SK-N-SH (cell line): ENCODE measurements at regions not wholly inside any gene's neighbourhood (a gene's known extent, or its start where the extent isn't known, plus 50 kb on each side); places are given as distances from the start of the nearest gene placed in this dataset.

Experiments used
- EP300 ChIP-seq, 2 experiments: IDR thresholded peaks; 2 replicates each; pipeline versions ENCODE4 v1.4.0 to v1.6.1; 2012; ENCODE audit warnings: borderline replicate concordance in 1 of 2, low read depth in 1 of 2, low read length in 1 of 2
- EZH2phosphoT487 ChIP-seq: fragments of 200-600 bp; sonication (generic); IDR thresholded peaks from 2 replicates; pipeline ENCODE4 v1.6.1; 2017; ENCODE audit warnings: low read depth, mixed run types, mild to moderate bottlenecking, antibody characterized with exemption, moderate library complexity, borderline replicate concordance
- GABPA ChIP-seq: IDR thresholded peaks from 2 replicates; pipeline ENCODE4 v1.4.0; 2012; ENCODE audit warnings: low read depth, mild to moderate bottlenecking
- MEF2A ChIP-seq: IDR thresholded peaks from 2 replicates; pipeline ENCODE4 v1.4.0; 2012; ENCODE audit warnings: low read depth, borderline replicate concordance
- RAD21 ChIP-seq: IDR thresholded peaks from 2 replicates; pipeline ENCODE4 v1.6.1; 2012; ENCODE audit warnings: mild to moderate bottlenecking, low read length
- RFX5 ChIP-seq: IDR thresholded peaks from 2 replicates; pipeline ENCODE4 v1.6.1; 2012; ENCODE audit warnings: mild to moderate bottlenecking, improper control_type of control experiment, low read length
- SIN3A ChIP-seq: IDR thresholded peaks from 2 replicates; pipeline ENCODE4 v1.6.1; 2012; ENCODE audit warnings: low read depth, mild to moderate bottlenecking, low read length, moderate library complexity, borderline replicate concordance
- TEAD4 ChIP-seq: IDR thresholded peaks from 2 replicates; pipeline ENCODE4 v1.4.0; 2012; ENCODE audit warnings: mild to moderate bottlenecking, borderline replicate concordance; ENCODE audit not compliant: insufficient read depth
- YY1 ChIP-seq: IDR thresholded peaks from 2 replicates; pipeline ENCODE4 v1.4.0; 2012; ENCODE audit warnings: low read depth, mild to moderate bottlenecking
- TF ChIP-seq, protein P1 (sequence below): IDR thresholded peaks from 2 replicates; pipeline ENCODE4 v1.4.0; 2012; ENCODE audit warnings: low read depth
- TF ChIP-seq, protein P2 (sequence below): fragments of 200-600 bp; sonication (generic); IDR thresholded peaks from 2 replicates; pipeline ENCODE4 v1.6.1; 2017; ENCODE audit warnings: antibody characterized with exemption, mild to moderate bottlenecking, moderate library complexity
- TF ChIP-seq, protein P3 (sequence below): IDR thresholded peaks from 2 replicates; pipeline ENCODE4 v1.6.1; 2012; ENCODE audit warnings: mild to moderate bottlenecking, low read depth, low read length, moderate library complexity
- TF ChIP-seq, protein P4 (sequence below): fragments of 150-350 bp; IDR thresholded peaks from 2 replicates; pipeline ENCODE4 v1.6.1; 2017; ENCODE audit warnings: antibody characterized with exemption, low read length, low read depth, borderline replicate concordance

DNA sequence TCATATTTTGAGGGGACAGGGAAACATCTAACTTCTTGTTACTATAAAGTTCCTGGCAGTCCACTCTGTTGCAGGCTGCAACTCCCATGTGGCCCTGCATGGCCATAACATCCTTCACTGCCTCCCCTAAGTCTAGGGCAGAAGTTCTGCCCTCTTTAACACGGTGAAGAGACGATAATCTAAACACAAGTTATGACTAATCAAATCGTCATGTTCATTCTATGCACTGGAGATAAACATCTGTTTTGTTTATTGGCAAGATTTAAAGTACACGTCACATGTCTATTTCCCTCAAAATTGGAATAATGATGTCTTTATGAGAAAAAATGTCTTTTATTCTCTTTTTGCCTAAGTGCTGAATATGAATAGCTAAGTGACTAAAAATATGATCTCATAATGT is 1629.4 kb downstream of the PCDH9 start:
- TF ChIP-seq, protein P1, sequence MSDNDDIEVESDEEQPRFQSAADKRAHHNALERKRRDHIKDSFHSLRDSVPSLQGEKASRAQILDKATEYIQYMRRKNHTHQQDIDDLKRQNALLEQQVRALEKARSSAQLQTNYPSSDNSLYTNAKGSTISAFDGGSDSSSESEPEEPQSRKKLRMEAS: no peak
- peak in 1 of 2 experiments; percentile 83; a peak in 2 of 4 replicates for TF ChIP-seq EP300 (IDR thresholded peaks at IDR 0.05; ENCODE audit: borderline replicate concordance in 1 of 2, low read depth in 1 of 2, low read length in 1 of 2)
- TF ChIP-seq, protein P2, sequence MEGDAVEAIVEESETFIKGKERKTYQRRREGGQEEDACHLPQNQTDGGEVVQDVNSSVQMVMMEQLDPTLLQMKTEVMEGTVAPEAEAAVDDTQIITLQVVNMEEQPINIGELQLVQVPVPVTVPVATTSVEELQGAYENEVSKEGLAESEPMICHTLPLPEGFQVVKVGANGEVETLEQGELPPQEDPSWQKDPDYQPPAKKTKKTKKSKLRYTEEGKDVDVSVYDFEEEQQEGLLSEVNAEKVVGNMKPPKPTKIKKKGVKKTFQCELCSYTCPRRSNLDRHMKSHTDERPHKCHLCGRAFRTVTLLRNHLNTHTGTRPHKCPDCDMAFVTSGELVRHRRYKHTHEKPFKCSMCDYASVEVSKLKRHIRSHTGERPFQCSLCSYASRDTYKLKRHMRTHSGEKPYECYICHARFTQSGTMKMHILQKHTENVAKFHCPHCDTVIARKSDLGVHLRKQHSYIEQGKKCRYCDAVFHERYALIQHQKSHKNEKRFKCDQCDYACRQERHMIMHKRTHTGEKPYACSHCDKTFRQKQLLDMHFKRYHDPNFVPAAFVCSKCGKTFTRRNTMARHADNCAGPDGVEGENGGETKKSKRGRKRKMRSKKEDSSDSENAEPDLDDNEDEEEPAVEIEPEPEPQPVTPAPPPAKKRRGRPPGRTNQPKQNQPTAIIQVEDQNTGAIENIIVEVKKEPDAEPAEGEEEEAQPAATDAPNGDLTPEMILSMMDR: no peak
- peak; percentile 50; the same call in 1 of the 2 replicates for TF ChIP-seq TEAD4
- no peak for TF ChIP-seq RFX5
- no peak for TF ChIP-seq SIN3A
- no peak for TF ChIP-seq RAD21
- no peak for TF ChIP-seq EZH2phosphoT487
- no peak for TF ChIP-seq GABPA
- TF ChIP-seq YY1: no peak
- TF ChIP-seq, protein P3, sequence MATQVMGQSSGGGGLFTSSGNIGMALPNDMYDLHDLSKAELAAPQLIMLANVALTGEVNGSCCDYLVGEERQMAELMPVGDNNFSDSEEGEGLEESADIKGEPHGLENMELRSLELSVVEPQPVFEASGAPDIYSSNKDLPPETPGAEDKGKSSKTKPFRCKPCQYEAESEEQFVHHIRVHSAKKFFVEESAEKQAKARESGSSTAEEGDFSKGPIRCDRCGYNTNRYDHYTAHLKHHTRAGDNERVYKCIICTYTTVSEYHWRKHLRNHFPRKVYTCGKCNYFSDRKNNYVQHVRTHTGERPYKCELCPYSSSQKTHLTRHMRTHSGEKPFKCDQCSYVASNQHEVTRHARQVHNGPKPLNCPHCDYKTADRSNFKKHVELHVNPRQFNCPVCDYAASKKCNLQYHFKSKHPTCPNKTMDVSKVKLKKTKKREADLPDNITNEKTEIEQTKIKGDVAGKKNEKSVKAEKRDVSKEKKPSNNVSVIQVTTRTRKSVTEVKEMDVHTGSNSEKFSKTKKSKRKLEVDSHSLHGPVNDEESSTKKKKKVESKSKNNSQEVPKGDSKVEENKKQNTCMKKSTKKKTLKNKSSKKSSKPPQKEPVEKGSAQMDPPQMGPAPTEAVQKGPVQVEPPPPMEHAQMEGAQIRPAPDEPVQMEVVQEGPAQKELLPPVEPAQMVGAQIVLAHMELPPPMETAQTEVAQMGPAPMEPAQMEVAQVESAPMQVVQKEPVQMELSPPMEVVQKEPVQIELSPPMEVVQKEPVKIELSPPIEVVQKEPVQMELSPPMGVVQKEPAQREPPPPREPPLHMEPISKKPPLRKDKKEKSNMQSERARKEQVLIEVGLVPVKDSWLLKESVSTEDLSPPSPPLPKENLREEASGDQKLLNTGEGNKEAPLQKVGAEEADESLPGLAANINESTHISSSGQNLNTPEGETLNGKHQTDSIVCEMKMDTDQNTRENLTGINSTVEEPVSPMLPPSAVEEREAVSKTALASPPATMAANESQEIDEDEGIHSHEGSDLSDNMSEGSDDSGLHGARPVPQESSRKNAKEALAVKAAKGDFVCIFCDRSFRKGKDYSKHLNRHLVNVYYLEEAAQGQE: no peak
- no peak for TF ChIP-seq MEF2A
- TF ChIP-seq, protein P4, sequence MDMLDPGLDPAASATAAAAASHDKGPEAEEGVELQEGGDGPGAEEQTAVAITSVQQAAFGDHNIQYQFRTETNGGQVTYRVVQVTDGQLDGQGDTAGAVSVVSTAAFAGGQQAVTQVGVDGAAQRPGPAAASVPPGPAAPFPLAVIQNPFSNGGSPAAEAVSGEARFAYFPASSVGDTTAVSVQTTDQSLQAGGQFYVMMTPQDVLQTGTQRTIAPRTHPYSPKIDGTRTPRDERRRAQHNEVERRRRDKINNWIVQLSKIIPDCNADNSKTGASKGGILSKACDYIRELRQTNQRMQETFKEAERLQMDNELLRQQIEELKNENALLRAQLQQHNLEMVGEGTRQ: no peak
